HFFc6 (cell line): ENCODE measurements at regions not wholly inside any gene's neighbourhood (a gene's known extent, or its start where the extent isn't known, plus 50 kb on each side); places are given as distances from the start of the nearest gene placed in this dataset.

Source experiments
- DNase-seq: peaks from one replicate; pipeline ENCODE4 v3.0.0-alpha.2; 2018
- H3K27ac Mint-ChIP-seq: 2 replicates; pipeline ENCODE4 v1.8.0; 2020; ENCODE audit warnings: mild to moderate bottlenecking, mixed read lengths
- H3K27me3 Mint-ChIP-seq: 2 replicates; pipeline ENCODE4 v1.8.0; 2021; ENCODE audit warnings: mild to moderate bottlenecking, moderate library complexity, mixed read lengths; ENCODE audit not compliant: insufficient read depth
- H3K36me3 Mint-ChIP-seq: 2 replicates; pipeline ENCODE4 v1.8.0; 2021; ENCODE audit warnings: low read depth, mixed read lengths
- H3K4me1 Mint-ChIP-seq: 2 replicates; pipeline ENCODE4 v1.8.0; 2020; ENCODE audit warnings: low read depth, mixed read lengths
- H3K4me3 Mint-ChIP-seq: 2 replicates; pipeline ENCODE4 v1.8.0; 2020; ENCODE audit warnings: mild to moderate bottlenecking, moderate library complexity, mixed read lengths
- H3K9me3 Mint-ChIP-seq: 2 replicates; pipeline ENCODE4 v1.8.0; 2020; ENCODE audit warnings: mild to moderate bottlenecking, mixed read lengths
- CTCF ChIP-seq: fragments of 200-600 bp; sonication (generic); IDR thresholded peaks from 2 replicates; pipeline ENCODE4 v1.5.0; 2021; ENCODE audit warnings: antibody characterized with exemption, mild to moderate bottlenecking

- H3K27ac Mint-ChIP-seq: peak overlapping the region; percentile 91
- no peak for DNase-seq
- H3K27me3 Mint-ChIP-seq: peaks cover 2% of the 10 kb centered on the region
- peaks cover 18% of the 10 kb centered on the region for H3K36me3 Mint-ChIP-seq
- peak overlapping the region; percentile 70; the same call in 1 of the 2 replicates for H3K4me3 Mint-ChIP-seq
- TF ChIP-seq CTCF: no peak
- peaks cover 11% of the 10 kb centered on the region for H3K9me3 Mint-ChIP-seq
- peaks cover 68% of the 10 kb centered on the region for H3K4me1 Mint-ChIP-seq
Observed at GRCh38 chr3:104908761-104909160, 457.9 kb upstream of the ALCAM start.

- no peak for TF ChIP-seq CTCF
- H3K27me3 Mint-ChIP-seq: peaks cover 2% of the 10 kb centered on the region
- H3K27ac Mint-ChIP-seq: peak overlapping the region; percentile 91
- peak; percentile 80 for DNase-seq
- peaks cover 68% of the 10 kb centered on the region for H3K4me1 Mint-ChIP-seq
- peak overlapping the region; percentile 70 for H3K4me3 Mint-ChIP-seq
- peaks cover 8% of the 10 kb centered on the region for H3K9me3 Mint-ChIP-seq
- peaks cover 14% of the 10 kb centered on the region for H3K36me3 Mint-ChIP-seq
Observed at GRCh38 chr3:104909198-104909597, 457.5 kb upstream of the ALCAM start.

- peaks cover 2% of the 10 kb centered on the region for H3K27me3 Mint-ChIP-seq
- H3K27ac Mint-ChIP-seq: peak overlapping the region; percentile 91
- H3K36me3 Mint-ChIP-seq: peaks cover 10% of the 10 kb centered on the region
- peak overlapping the region; percentile 70 for H3K4me3 Mint-ChIP-seq
- peaks cover 8% of the 10 kb centered on the region for H3K9me3 Mint-ChIP-seq
- no peak for TF ChIP-seq CTCF
- DNase-seq: no peak
- H3K4me1 Mint-ChIP-seq: peaks cover 68% of the 10 kb centered on the region
Observed at GRCh38 chr3:104909721-104910120, 457.0 kb upstream of the ALCAM start.

GRCh38 chr3:104911376-104911775, 455.3 kb upstream of the ALCAM start:
- Mint-ChIP-seq H3K27me3 (peaks cover 2% of the 10 kb centered on the region; the same call in 1 of the 2 replicates), H3K27ac (peak overlapping the region; percentile 48), H3K4me1 (peaks cover 75% of the 10 kb centered on the region), H3K4me3 (peak overlapping the region; percentile 51; the same call in 1 of the 2 replicates), H3K9me3 (peaks cover 8% of the 10 kb centered on the region), H3K36me3 (peaks cover 9% of the 10 kb centered on the region)
- TF ChIP-seq CTCF: no peak
- peak; percentile 4 for DNase-seq

- DNase-seq: no peak
- H3K27ac Mint-ChIP-seq: peak overlapping the region; percentile 51
- TF ChIP-seq CTCF: no peak
- H3K36me3 Mint-ChIP-seq: peaks cover 7% of the 10 kb centered on the region
- peaks cover 7% of the 10 kb centered on the region for H3K9me3 Mint-ChIP-seq
- H3K27me3 Mint-ChIP-seq: no peaks in the 10 kb centered on the region
- H3K4me1 Mint-ChIP-seq: peaks cover 44% of the 10 kb centered on the region
- H3K4me3 Mint-ChIP-seq: peak overlapping the region; percentile 34; the same call in 1 of the 2 replicates
Observed at GRCh38 chr3:104916971-104917370, 449.7 kb upstream of the ALCAM start.

GRCh38 chr3:104920512-104920911, 446.2 kb upstream of the ALCAM start:
- Mint-ChIP-seq H3K4me1 (peaks cover 31% of the 10 kb centered on the region), H3K36me3 (peaks cover 7% of the 10 kb centered on the region), H3K27ac (no peak overlapping the region), H3K9me3 (peaks cover 7% of the 10 kb centered on the region), H3K27me3 (no peaks in the 10 kb centered on the region), H3K4me3 (no peak overlapping the region)
- no peak for TF ChIP-seq CTCF
- DNase-seq: no peak
